ENCODE measurements at regions not wholly inside any gene's neighbourhood (a gene's known extent, or its start where the extent isn't known, plus 50 kb on each side); places are given as distances from the start of the nearest gene placed in this dataset.

DNA sequence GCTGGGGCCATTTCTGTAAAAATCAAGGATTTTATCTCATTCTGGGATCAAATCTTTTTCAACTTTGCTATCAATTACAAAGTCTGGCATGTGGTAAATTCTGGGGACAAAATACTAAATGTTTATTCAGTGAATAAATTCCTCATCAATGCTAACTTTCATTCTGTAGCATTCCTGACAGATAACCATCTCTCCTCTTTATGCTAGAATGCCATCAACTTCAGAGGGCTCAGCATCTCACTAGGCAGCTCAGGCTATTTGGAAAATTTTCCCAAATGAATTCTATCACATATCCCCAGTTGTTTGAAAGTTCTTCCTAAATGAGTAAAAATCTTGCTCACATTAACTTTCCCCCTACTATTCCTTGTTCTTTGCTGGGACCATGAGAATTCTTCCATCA lies 163.0 kb upstream of the DAB1 start:
- TF ChIP-seq CTCF (IDR thresholded peaks at IDR 0.05) (no peak), ZFX (IDR thresholded peaks at IDR 0.05; ENCODE audit: borderline replicate concordance) (no peak)

Measured in 22Rv1 (cell line).